GM21528 (cell line): ENCODE measurements at regions not wholly inside any gene's neighbourhood (a gene's known extent, or its start where the extent isn't known, plus 50 kb on each side); places are given as distances from the start of the nearest gene placed in this dataset.

ENCODE experiments used
- ATAC-seq: cut with Tn5 transposase; IDR thresholded peaks from one replicate; pipeline ENCODE4 v1.9.1; 2021; ENCODE audit warnings: mild to moderate bottlenecking, moderate library complexity; ENCODE audit not compliant: unreplicated experiment, low FRiP score

GRCh38 chr1:8204826-8205225 lies 113.1 kb upstream of the SLC45A1 start:
- no peak for ATAC-seq

GRCh38 chr1:8203551-8203950 lies 114.4 kb upstream of the SLC45A1 start:
- no peak for ATAC-seq

- ATAC-seq = no peak
These were observed 114.9 kb upstream of the SLC45A1 start for GRCh38 chr1:8203056-8203455.

GRCh38 chr1:8202182-8202905 lies 115.6 kb upstream of the SLC45A1 start:
- no peak for ATAC-seq

- no peak for ATAC-seq
These were observed 116.5 kb upstream of the SLC45A1 start for GRCh38 chr1:8201331-8201861.

- ATAC-seq = no peak
These were observed 117.4 kb upstream of the SLC45A1 start for GRCh38 chr1:8200317-8201115.

- ATAC-seq = no peak
These were observed 119.4 kb upstream of the SLC45A1 start for GRCh38 chr1:8198522-8198921.

- no peak for ATAC-seq
These were observed 120.2 kb upstream of the SLC45A1 start for GRCh38 chr1:8197493-8198282.

- ATAC-seq = no peak
These were observed 123.3 kb upstream of the SLC45A1 start for GRCh38 chr1:8194481-8195227.

GRCh38 chr1:8193840-8194406 lies 124.0 kb upstream of the SLC45A1 start:
- ATAC-seq = no peak

GRCh38 chr1:8191474-8191873 lies 126.4 kb upstream of the SLC45A1 start:
- ATAC-seq = no peak

- ATAC-seq = no peak
These were observed 127.9 kb upstream of the SLC45A1 start for GRCh38 chr1:8189931-8190483.

GRCh38 chr1:8185400-8185799 lies 132.5 kb upstream of the SLC45A1 start:
- no peak for ATAC-seq

GRCh38 chr1:8184301-8184700 lies 133.6 kb upstream of the SLC45A1 start:
- no peak for ATAC-seq

- ATAC-seq = no peak
These were observed 135.7 kb upstream of the SLC45A1 start for GRCh38 chr1:8182034-8182761.

- no peak for ATAC-seq
These were observed 138.7 kb upstream of the SLC45A1 start for GRCh38 chr1:8179132-8179793.

- no peak for ATAC-seq
These were observed 141.6 kb upstream of the SLC45A1 start for GRCh38 chr1:8176279-8176678.

- no peak for ATAC-seq
These were observed 143.1 kb upstream of the SLC45A1 start for GRCh38 chr1:8174807-8175206.
